Hepatocyte (in vitro differentiated cells): ENCODE measurements at regions not wholly inside any gene's neighbourhood (a gene's known extent, or its start where the extent isn't known, plus 50 kb on each side); places are given as distances from the start of the nearest gene placed in this dataset.

Experiments used
- EZH2phosphoT487 ChIP-seq: fragments of 200-600 bp; sonication (generic); IDR thresholded peaks from one replicate; pipeline ENCODE4 v1.6.1; 2018; ENCODE audit warnings: antibody characterized with exemption, mild to moderate bottlenecking, low read depth, moderate library complexity; ENCODE audit not compliant: unreplicated experiment, severe bottlenecking
- TF ChIP-seq, protein P1 (sequence below): fragments of 200-600 bp; sonication (generic); IDR thresholded peaks from 2 replicates; pipeline ENCODE4 v1.5.1; 2016; ENCODE audit warnings: antibody characterized with exemption, mild to moderate bottlenecking; ENCODE audit not compliant: poor library complexity

DNA sequence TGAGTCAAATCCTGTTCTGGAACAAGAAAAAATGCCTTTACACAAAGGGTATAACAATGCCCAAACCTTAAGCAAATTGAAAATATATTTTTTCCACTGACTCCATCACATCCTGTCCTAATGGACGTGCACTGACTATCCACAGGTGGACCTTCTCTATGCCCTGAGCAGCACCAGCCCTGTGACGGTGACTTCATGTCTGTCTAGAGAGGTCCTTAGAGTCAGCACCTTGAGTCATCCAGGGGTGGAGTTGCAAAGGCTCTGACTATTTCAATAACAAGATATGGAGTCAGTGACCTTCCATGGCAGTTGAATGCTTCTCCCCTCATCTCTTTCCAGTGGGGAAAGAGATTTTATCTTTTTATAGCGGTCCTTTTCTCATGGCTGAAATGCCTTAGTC lies 78.0 kb downstream of the YIPF5 start:
- TF ChIP-seq, protein P1, sequence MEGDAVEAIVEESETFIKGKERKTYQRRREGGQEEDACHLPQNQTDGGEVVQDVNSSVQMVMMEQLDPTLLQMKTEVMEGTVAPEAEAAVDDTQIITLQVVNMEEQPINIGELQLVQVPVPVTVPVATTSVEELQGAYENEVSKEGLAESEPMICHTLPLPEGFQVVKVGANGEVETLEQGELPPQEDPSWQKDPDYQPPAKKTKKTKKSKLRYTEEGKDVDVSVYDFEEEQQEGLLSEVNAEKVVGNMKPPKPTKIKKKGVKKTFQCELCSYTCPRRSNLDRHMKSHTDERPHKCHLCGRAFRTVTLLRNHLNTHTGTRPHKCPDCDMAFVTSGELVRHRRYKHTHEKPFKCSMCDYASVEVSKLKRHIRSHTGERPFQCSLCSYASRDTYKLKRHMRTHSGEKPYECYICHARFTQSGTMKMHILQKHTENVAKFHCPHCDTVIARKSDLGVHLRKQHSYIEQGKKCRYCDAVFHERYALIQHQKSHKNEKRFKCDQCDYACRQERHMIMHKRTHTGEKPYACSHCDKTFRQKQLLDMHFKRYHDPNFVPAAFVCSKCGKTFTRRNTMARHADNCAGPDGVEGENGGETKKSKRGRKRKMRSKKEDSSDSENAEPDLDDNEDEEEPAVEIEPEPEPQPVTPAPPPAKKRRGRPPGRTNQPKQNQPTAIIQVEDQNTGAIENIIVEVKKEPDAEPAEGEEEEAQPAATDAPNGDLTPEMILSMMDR: no peak
- no peak for TF ChIP-seq EZH2phosphoT487
